ENCODE measurements at regions not wholly inside any gene's neighbourhood (a gene's known extent, or its start where the extent isn't known, plus 50 kb on each side); places are given as distances from the start of the nearest gene placed in this dataset.

DNA sequence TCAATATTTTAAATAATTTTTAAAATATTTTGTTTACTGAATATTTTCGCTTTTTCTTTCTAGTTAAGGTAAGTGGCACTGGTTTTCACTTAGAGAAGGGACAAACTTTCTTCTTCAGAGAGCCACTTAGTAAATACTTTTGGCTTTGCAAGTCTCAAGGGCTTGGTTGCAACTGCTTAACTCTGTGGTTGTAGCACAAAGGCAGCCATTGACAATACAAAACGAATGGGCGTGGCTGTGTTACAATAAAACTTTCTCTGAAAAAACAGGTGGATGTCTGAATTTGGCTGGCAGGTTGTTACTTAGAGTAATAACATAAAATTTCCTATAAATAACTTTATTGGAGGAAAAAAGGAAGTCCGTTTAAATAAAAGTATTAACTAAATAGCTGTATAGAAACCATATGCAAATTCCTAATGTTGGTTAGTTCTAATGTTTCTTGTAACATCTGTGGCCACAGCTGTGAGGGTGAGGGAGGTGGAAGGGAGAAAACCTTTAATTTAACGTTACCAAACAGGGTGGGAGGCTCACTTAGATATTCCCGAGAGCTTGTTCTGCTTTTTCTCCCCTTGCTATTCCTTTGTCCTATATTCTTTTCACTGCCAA lies 62.4 kb upstream of the TNP1 start:
- no peak overlapping the region for H3K4me2 ChIP-seq (ENCODE audit: insufficient read depth, low read length)

DNA sequence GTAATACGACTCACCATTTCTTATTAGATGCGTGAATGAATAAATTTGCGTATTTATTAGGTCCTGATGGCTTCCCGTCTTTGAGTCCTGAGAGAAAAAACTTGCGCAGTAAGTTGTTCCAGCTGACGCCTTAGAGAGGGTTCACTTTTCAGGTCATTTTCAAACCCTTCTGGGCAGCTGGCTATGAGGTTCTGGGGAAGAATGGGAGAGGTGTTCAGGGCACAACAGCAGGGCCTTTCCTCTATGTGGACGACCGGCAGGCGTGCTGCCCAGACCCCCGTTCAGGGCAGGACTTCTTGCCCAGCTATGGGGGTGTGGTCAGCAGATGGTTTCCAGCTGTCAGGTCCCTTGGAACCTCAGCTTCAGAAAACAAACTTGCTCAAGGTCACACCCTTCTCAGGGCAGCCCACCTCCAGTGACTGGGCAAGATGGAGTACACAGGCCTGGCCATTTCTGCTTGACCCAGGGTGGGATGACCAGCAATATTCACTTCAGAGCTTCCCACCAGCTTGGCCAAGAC lies 61.1 kb upstream of the TNP1 start:
- ATAC-seq (ENCODE audit: insufficient read depth, low read depth) (no peak), DNase-seq (no peak)
- Histone ChIP-seq H3K9me3 (ENCODE audit: insufficient read depth, low read length, severe bottlenecking) (no peaks in the 10 kb centered on the region), H3K9ac (ENCODE audit: low read depth, low read length) (no peak overlapping the region), H3K79me2 (ENCODE audit: insufficient read depth, low read length) (no peaks in the 10 kb centered on the region), H3K36me3 (ENCODE audit: insufficient read depth, low read length) (no peaks in the 10 kb centered on the region), H3K4me2 (ENCODE audit: insufficient read depth, low read length) (no peak overlapping the region), H3K27ac (ENCODE audit: low read length) (no peak overlapping the region), H3K4me3 (ENCODE audit: low read depth in 1 of 2, low read length in 2 of 2) (no peak overlapping the region), H3K27me3 (ENCODE audit: insufficient read depth, low read length, poor library complexity) (peaks cover 2% of the 10 kb centered on the region), H3K4me1 (ENCODE audit: insufficient read depth, low read length) (no peaks in the 10 kb centered on the region), H2AFZ (ENCODE audit: low read depth, low read length) (no peak overlapping the region), H4K20me1 (ENCODE audit: insufficient read depth, low read length) (no peaks in the 10 kb centered on the region)
- TF ChIP-seq, protein P1, sequence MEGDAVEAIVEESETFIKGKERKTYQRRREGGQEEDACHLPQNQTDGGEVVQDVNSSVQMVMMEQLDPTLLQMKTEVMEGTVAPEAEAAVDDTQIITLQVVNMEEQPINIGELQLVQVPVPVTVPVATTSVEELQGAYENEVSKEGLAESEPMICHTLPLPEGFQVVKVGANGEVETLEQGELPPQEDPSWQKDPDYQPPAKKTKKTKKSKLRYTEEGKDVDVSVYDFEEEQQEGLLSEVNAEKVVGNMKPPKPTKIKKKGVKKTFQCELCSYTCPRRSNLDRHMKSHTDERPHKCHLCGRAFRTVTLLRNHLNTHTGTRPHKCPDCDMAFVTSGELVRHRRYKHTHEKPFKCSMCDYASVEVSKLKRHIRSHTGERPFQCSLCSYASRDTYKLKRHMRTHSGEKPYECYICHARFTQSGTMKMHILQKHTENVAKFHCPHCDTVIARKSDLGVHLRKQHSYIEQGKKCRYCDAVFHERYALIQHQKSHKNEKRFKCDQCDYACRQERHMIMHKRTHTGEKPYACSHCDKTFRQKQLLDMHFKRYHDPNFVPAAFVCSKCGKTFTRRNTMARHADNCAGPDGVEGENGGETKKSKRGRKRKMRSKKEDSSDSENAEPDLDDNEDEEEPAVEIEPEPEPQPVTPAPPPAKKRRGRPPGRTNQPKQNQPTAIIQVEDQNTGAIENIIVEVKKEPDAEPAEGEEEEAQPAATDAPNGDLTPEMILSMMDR (IDR thresholded peaks at IDR 0.05; ENCODE audit: borderline replicate concordance, extremely low read depth, low read length, poor library complexity, severe bottlenecking), result no peak
- TF ChIP-seq EZH2 (IDR thresholded peaks at IDR 0.05; ENCODE audit: borderline replicate concordance, low read depth, low read length, severe bottlenecking), result no peak

More for the DNA sequence above, 62.4 kb upstream of the TNP1 start:
- Histone ChIP-seq H3K9me3 (ENCODE audit: insufficient read depth, low read length, severe bottlenecking) (no peaks in the 10 kb centered on the region), H3K4me1 (ENCODE audit: insufficient read depth, low read length) (no peaks in the 10 kb centered on the region), H3K4me3 (ENCODE audit: low read depth in 1 of 2, low read length in 2 of 2) (no peak overlapping the region), H3K27ac (ENCODE audit: low read length) (no peak overlapping the region), H3K79me2 (ENCODE audit: insufficient read depth, low read length) (no peaks in the 10 kb centered on the region), H4K20me1 (ENCODE audit: insufficient read depth, low read length) (no peaks in the 10 kb centered on the region), H3K27me3 (ENCODE audit: insufficient read depth, low read length, poor library complexity) (peaks cover 5% of the 10 kb centered on the region), H3K36me3 (ENCODE audit: insufficient read depth, low read length) (no peaks in the 10 kb centered on the region), H3K9ac (ENCODE audit: low read depth, low read length) (no peak overlapping the region), H2AFZ (ENCODE audit: low read depth, low read length) (no peak overlapping the region)
- no peak for ATAC-seq (ENCODE audit: insufficient read depth, low read depth)
- no peak for DNase-seq
- TF ChIP-seq, protein P1 (IDR thresholded peaks at IDR 0.05; ENCODE audit: borderline replicate concordance, extremely low read depth, low read length, poor library complexity, severe bottlenecking), result no peak
- TF ChIP-seq EZH2 (IDR thresholded peaks at IDR 0.05; ENCODE audit: borderline replicate concordance, low read depth, low read length, severe bottlenecking), result no peak

DNA sequence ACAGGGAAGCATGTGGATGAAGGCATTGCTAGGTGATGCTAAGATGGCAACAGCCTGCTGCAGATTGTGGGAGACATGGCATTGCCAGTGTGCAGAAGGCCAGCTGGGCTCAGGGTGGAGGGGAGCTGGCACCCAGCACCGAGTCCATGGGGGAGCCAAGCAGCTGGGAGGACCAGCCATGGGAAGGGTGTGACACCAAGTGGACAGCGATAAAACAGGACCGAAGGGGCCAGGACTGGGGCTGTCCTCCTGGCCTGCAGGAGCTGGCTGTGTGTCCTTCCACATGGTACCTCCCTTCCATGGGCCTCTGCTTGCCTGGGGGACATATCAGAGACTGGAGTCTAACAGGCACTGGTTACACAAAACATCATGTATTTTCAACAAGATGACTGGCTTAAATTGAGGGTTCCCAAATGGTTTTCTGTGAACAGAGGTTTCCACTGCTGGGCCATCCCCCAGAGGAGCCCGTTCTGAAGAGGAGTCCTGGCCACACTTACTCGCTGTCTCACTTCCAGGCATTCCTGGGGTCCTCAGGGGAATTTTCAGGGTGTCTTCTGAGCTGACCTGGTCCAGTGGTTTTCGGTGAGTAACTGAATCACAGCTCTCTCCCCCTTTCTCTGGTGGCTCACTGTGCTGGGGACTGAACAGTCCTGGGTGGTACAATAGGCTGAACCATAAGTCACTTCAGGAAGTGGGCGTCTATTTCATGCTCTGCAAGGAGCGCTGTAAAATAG lies 60.4 kb upstream of the TNP1 start:
- no peak for DNase-seq
- TF ChIP-seq, protein P1 (IDR thresholded peaks at IDR 0.05; ENCODE audit: borderline replicate concordance, extremely low read depth, low read length, poor library complexity, severe bottlenecking), result no peak
- no peak for TF ChIP-seq EZH2 (IDR thresholded peaks at IDR 0.05; ENCODE audit: borderline replicate concordance, low read depth, low read length, severe bottlenecking)
- Histone ChIP-seq H3K4me3 (ENCODE audit: low read depth in 1 of 2, low read length in 2 of 2) (no peak overlapping the region), H3K4me1 (ENCODE audit: insufficient read depth, low read length) (no peaks in the 10 kb centered on the region), H3K4me2 (ENCODE audit: insufficient read depth, low read length) (no peak overlapping the region), H3K9ac (ENCODE audit: low read depth, low read length) (no peak overlapping the region), H3K27ac (ENCODE audit: low read length) (no peak overlapping the region), H3K79me2 (ENCODE audit: insufficient read depth, low read length) (no peaks in the 10 kb centered on the region), H4K20me1 (ENCODE audit: insufficient read depth, low read length) (no peaks in the 10 kb centered on the region), H2AFZ (ENCODE audit: low read depth, low read length) (no peak overlapping the region), H3K36me3 (ENCODE audit: insufficient read depth, low read length) (no peaks in the 10 kb centered on the region), H3K27me3 (ENCODE audit: insufficient read depth, low read length, poor library complexity) (no peaks in the 10 kb centered on the region), H3K9me3 (ENCODE audit: insufficient read depth, low read length, severe bottlenecking) (no peaks in the 10 kb centered on the region)
- no peak for ATAC-seq (ENCODE audit: insufficient read depth, low read depth)
